K562 (cell line): ENCODE measurements at regions not wholly inside any gene's neighbourhood (a gene's known extent, or its start where the extent isn't known, plus 50 kb on each side); places are given as distances from the start of the nearest gene placed in this dataset.

Experiments used
- ATAC-seq: fragments of 200-7000 bp; cut with Tn5 transposase; 3 replicates; pipeline ENCODE4 v1.9.1; 2020; ENCODE audit warnings: moderate library complexity
- BruUV-seq: library from RNA; stranded (reverse); fragments of 400-500 nt; replicated peaks from 2 replicates; lab custom pipeline; 2021; lab: Mats Ljungman, UMichigan
- CTCF ChIA-PET: fragments of 300-600 bp; formaldehyde crosslinking; extraction: SDS; loops from one replicate; lab custom pipeline; 2021; ENCODE audit warnings: low intra/inter-chr PET ratio; lab: Yijun Ruan, JAX
- POLR2A ChIA-PET: fragments of 300-600, 350-650 bp; sonication (Branson Sonifier 250); formaldehyde crosslinking; extraction: SDS; loops from one replicate; lab custom pipeline; 2021; ENCODE audit warnings: antibody characterized with exemption, inconsistent platforms; lab: Yijun Ruan, JAX
- DNase-seq, 4 experiments: peaks; one replicate each; pipeline versions ENCODE4 v3.0.0 to v3.0.0-alpha.2; 2011 to 2018; ENCODE audit warnings: low spot score in 3 of 4, mixed read lengths in 3 of 4; ENCODE audit errors: extremely low read depth in 1 of 4
- FAIRE-seq: peaks from 2 replicates; lab custom pipeline; 2011; peaks lifted over from hg19 to GRCh38; lab: Jason Lieb, UNC
- H2AFZ ChIP-seq: 2 replicates; pipeline ENCODE4 v1.6.0; 2011; ENCODE audit warnings: low read depth, low read length, control low read depth, inconsistent platforms
- H3K27ac ChIP-seq: fragments of 200-600 bp; 3 replicates; pipeline ENCODE4 v1.8.0; 2011; ENCODE audit warnings: low read depth, mild to moderate bottlenecking, control low read depth, inconsistent platforms, low read length, moderate library complexity, mixed read lengths; ENCODE audit errors: extremely low read depth
- H3K27me3 ChIP-seq, 2 experiments: fragments of 300-600 bp in 1 of 2; 2 replicates in 1 of 2; 3 replicates in 1 of 2; pipeline versions ENCODE4 v1.6.0 to v1.8.0; 2011; ENCODE audit warnings: inconsistent platforms in 2 of 2, low read length in 2 of 2, mild to moderate bottlenecking in 1 of 2, mixed read lengths in 1 of 2, moderate library complexity in 1 of 2; ENCODE audit not compliant: control insufficient read depth in 2 of 2, insufficient read depth in 2 of 2
- H3K36me3 ChIP-seq: fragments of 300-600 bp; 3 replicates; pipeline ENCODE4 v1.8.0; 2011; ENCODE audit warnings: mild to moderate bottlenecking, low read length, inconsistent platforms; ENCODE audit not compliant: control insufficient read depth, insufficient read depth
- H3K4me1 ChIP-seq, 2 experiments: fragments of 200-600 bp in 1 of 2; replicated peaks in 1 of 2; 2 replicates in 1 of 2; 3 replicates in 1 of 2; pipeline versions ENCODE4 v1.5.1 to v1.8.0; 2011; ENCODE audit warnings: inconsistent platforms in 2 of 2, low read length in 2 of 2, mild to moderate bottlenecking in 1 of 2, mixed read lengths in 1 of 2, moderate library complexity in 1 of 2; ENCODE audit not compliant: control insufficient read depth in 2 of 2, insufficient read depth in 2 of 2
- H3K4me2 ChIP-seq: 2 replicates; pipeline ENCODE4 v1.6.1; 2011; ENCODE audit warnings: low read length, control low read depth, inconsistent platforms, mixed read lengths; ENCODE audit not compliant: insufficient read depth
- H3K4me3 ChIP-seq: fragments of 200-600 bp; sonication (generic), shearing (Covaris generic); 2 replicates; pipeline ENCODE4 v1.5.1; 2016; ENCODE audit warnings: control low read depth, inconsistent platforms
- H3K79me2 ChIP-seq: fragments of 200-600 bp; 3 replicates; pipeline ENCODE4 v1.8.0; 2011; ENCODE audit warnings: low read length, inconsistent platforms; ENCODE audit not compliant: control insufficient read depth, insufficient read depth
- H3K9ac ChIP-seq, 2 experiments: 2 replicates each; pipeline versions ENCODE4 v1.6.0 to v1.6.1; 2011; ENCODE audit warnings: low read depth in 2 of 2, low read length in 2 of 2, control low read depth in 1 of 2, inconsistent platforms in 1 of 2, mild to moderate bottlenecking in 1 of 2, mixed read lengths in 1 of 2; ENCODE audit not compliant: insufficient read depth in 1 of 2
- H3K9me1 ChIP-seq: one replicate; pipeline ENCODE4 v1.6.0; 2011; ENCODE audit warnings: inconsistent platforms, mild to moderate bottlenecking, low read length, moderate library complexity; ENCODE audit not compliant: control insufficient read depth, insufficient read depth
- H3K9me3 ChIP-seq: replicated peaks from 2 replicates; pipeline ENCODE4 v1.5.1; 2011; ENCODE audit warnings: low read depth, low read length, inconsistent platforms; ENCODE audit not compliant: control insufficient read depth, insufficient read depth
- H4K20me1 ChIP-seq: replicated peaks from 2 replicates; pipeline ENCODE4 v1.6.1; 2011; ENCODE audit warnings: low read length, inconsistent platforms, mixed read lengths; ENCODE audit not compliant: control insufficient read depth, insufficient read depth
- KDM5B ChIP-seq: fragments of 200-600 bp; sonication (generic); IDR thresholded peaks from 2 replicates; pipeline ENCODE4 v1.6.1; 2012; ENCODE audit warnings: low read depth, mild to moderate bottlenecking, moderate library complexity, low read length, control low read depth, inconsistent platforms; ENCODE audit not compliant: insufficient replicate concordance
- KLF10 ChIP-seq: fragments of 250-450 bp; sonication (Bioruptor Pico); IDR thresholded peaks from 2 replicates; pipeline ENCODE4 v1.6.1; 2021; ENCODE audit warnings: matching md5 sums
- L3MBTL2 ChIP-seq: fragments of 450-650 bp; IDR thresholded peaks from 2 replicates; pipeline ENCODE4 v1.6.1; 2016; ENCODE audit warnings: mild to moderate bottlenecking, moderate library complexity
- LEF1 ChIP-seq: fragments of 450-650 bp; IDR thresholded peaks from 2 replicates; pipeline ENCODE4 v1.6.1; 2016; ENCODE audit warnings: mild to moderate bottlenecking
- PHF21A ChIP-seq: fragments of 450-650 bp; IDR thresholded peaks from 2 replicates; pipeline ENCODE4 v1.6.1; 2017; ENCODE audit warnings: low read depth, borderline replicate concordance
- POLR3G ChIP-seq: IDR thresholded peaks from 2 replicates; pipeline ENCODE4 v1.6.1; 2011; ENCODE audit not compliant: insufficient read length, insufficient replicate concordance; ENCODE audit errors: extremely low read depth
- ZFP30 ChIP-seq: fragments of 250-450 bp; sonication (Bioruptor Pico); IDR thresholded peaks from 2 replicates; pipeline ENCODE4 v1.8.0; 2022; ENCODE audit warnings: moderate library complexity, mild to moderate bottlenecking, inconsistent platforms, borderline replicate concordance
- ZNF347 ChIP-seq: fragments of 450-650 bp; formaldehyde crosslinking; IDR thresholded peaks from 2 replicates; pipeline ENCODE4 v1.4.0; 2020; ENCODE audit warnings: low read depth, mild to moderate bottlenecking, moderate library complexity
- ZNF41 ChIP-seq: fragments of 250-450 bp; sonication (Bioruptor Pico); conservative IDR thresholded peaks from 2 replicates; pipeline ENCODE4 v1.4.0; 2020; ENCODE audit warnings: mild to moderate bottlenecking
- ZNF780A ChIP-seq: fragments of 250-450 bp; sonication (Bioruptor Pico); IDR thresholded peaks from 2 replicates; pipeline ENCODE4 v1.5.0; 2021; ENCODE audit warnings: mild to moderate bottlenecking
- ZNF79 ChIP-seq: fragments of 250-450 bp; sonication (Bioruptor Pico); IDR thresholded peaks from 2 replicates; pipeline ENCODE4 v1.4.0; 2020; ENCODE audit warnings: low read depth, mild to moderate bottlenecking, moderate library complexity
- WGBS: fragments of 100-300 bp; shearing (Covaris generic); methylation state at CpG from one replicate; pipeline ENCODE4 v1.1.6; 2016; ENCODE audit warnings: low coverage, mixed read lengths; ENCODE audit not compliant: insufficient coverage; ENCODE audit errors: missing lambda C conversion rate; 5-methylcytosine and 5-hydroxymethylcytosine counted together
- in situ Hi-C: fragments of 300-500 bp; cut with MboI; formaldehyde crosslinking; loops from 4 replicates; pipeline ENCODE4 v1.15.0; 2018; ENCODE audit warnings: inconsistent platforms, mixed read lengths
- intact Hi-C: fragments of 100-400 bp; cut with micrococcal nuclease; formaldehyde crosslinking; loops from 2 replicates; pipeline ENCODE4 v1.14.2; 2022
- TF ChIP-seq, protein P1 (sequence below): fragments of 250-450 bp; sonication (Bioruptor Pico); IDR thresholded peaks from 2 replicates; pipeline ENCODE4 v1.8.0; 2021; ENCODE audit warnings: moderate library complexity, mild to moderate bottlenecking, inconsistent platforms
- TF ChIP-seq, protein P2 (sequence below): fragments of 250-450 bp; sonication (Bioruptor Pico); IDR thresholded peaks from 2 replicates; pipeline ENCODE4 v1.8.0; 2022; ENCODE audit warnings: inconsistent platforms, mild to moderate bottlenecking, moderate library complexity, borderline replicate concordance
- TF ChIP-seq, protein P3 (sequence below): sonication (generic); formaldehyde crosslinking; IDR thresholded peaks from 2 replicates; pipeline ENCODE4 v1.8.1; 2023; ENCODE audit warnings: mild to moderate bottlenecking, missing genetic modification reagents
- TF ChIP-seq, protein P4 (sequence below): fragments of 450-650 bp; IDR thresholded peaks from 2 replicates; pipeline ENCODE4 v1.6.1; 2014; ENCODE audit warnings: low read depth, mild to moderate bottlenecking, moderate library complexity, borderline replicate concordance

DNA sequence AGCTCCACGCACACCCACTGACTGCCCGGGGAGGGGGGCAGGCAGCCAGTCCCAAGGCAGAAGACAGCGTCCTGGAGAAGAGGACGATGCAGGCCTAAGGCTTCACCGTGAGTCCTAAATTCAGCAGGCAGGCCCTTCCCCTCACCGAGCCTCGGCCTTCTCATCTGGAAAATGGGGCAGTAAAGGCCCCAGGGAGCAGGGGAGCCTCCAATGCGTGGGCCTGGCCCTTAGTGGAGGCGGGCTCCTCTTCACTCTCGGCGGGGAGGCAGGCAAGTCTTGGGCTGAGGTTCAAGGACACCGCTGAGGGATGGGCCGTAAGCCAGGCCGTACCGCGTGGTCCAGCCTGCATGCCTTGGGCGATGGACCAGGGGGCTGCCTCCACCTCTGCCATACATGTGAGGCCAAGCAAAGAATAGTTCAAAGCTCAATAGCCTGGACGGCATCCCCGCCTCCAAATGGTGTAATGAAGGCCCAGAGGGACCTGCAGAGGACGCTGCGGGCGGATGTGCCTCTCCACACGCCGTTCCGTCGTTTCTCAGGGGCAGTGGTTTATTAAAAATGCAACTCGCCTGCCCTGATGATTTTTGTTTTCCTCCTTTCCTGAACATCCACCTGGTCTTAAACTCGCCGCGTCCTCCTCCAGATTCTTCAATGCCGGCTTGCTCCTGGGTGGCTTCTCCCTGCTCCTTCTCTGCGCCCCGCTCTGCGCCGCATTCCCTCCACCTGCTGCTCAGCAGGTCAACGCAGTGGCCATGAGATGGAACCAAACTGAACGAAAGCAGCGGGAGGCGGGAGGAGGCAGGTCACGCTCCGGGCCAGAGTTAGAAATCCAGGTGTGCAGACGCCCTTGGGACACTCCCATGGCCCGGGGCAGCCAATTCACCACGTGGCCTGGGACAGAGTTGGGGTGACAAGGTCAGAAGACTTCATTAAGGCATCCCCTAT lies 627.8 kb downstream of the TBC1D22A start:
- H3K9me3 ChIP-seq, result no peaks in the 10 kb centered on the region
- ChIA-PET POLR2A (no interaction called here), CTCF (no interaction called here)
- H3K79me2 ChIP-seq, result no peaks in the 10 kb centered on the region
- in situ Hi-C loops, result no loop called here
- no peak overlapping the region for H3K4me3 ChIP-seq
- no peak overlapping the region for H3K4me2 ChIP-seq
- no peaks in the 10 kb centered on the region for H3K4me1 ChIP-seq
- peaks cover 0 to 15% of the 10 kb centered on the region in 2 experiments; a peak in 1 of 5 replicates for H3K27me3 ChIP-seq
- no peak for ATAC-seq
- WGBS, result 9% methylated on average over 40 of the region's 44 CpGs
- DNase-seq, result no peak
- FAIRE-seq, result no peak
- intact Hi-C loops, result no loop called here
- no peak overlapping the region for H2AFZ ChIP-seq
- H3K9me1 ChIP-seq, result no peaks in the 10 kb centered on the region
- no peaks in the 10 kb centered on the region for H3K36me3 ChIP-seq
- no peak overlapping the region for H3K9ac ChIP-seq
- H3K27ac ChIP-seq, result no peak overlapping the region
- no TSS peak for BruUV-seq
- H4K20me1 ChIP-seq, result 0 out of 2 replicates have a peak, but pooled peaks cover 3% of the 10 kb centered on the region
- TF ChIP-seq, protein P1, sequence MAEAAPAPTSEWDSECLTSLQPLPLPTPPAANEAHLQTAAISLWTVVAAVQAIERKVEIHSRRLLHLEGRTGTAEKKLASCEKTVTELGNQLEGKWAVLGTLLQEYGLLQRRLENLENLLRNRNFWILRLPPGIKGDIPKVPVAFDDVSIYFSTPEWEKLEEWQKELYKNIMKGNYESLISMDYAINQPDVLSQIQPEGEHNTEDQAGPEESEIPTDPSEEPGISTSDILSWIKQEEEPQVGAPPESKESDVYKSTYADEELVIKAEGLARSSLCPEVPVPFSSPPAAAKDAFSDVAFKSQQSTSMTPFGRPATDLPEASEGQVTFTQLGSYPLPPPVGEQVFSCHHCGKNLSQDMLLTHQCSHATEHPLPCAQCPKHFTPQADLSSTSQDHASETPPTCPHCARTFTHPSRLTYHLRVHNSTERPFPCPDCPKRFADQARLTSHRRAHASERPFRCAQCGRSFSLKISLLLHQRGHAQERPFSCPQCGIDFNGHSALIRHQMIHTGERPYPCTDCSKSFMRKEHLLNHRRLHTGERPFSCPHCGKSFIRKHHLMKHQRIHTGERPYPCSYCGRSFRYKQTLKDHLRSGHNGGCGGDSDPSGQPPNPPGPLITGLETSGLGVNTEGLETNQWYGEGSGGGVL (CRISPR knock-in tag), result no peak
- TF ChIP-seq ZNF347 (CRISPR knock-in tag) (no peak), KDM5B (no peak), PHF21A (no peak), L3MBTL2 (no peak), KLF10 (no peak), ZFP30 (no peak), ZNF41 (no peak), POLR3G (no peak), ZNF780A (CRISPR knock-in tag) (no peak), ZNF79 (CRISPR knock-in tag) (no peak), LEF1 (no peak)
- TF ChIP-seq, protein P2, sequence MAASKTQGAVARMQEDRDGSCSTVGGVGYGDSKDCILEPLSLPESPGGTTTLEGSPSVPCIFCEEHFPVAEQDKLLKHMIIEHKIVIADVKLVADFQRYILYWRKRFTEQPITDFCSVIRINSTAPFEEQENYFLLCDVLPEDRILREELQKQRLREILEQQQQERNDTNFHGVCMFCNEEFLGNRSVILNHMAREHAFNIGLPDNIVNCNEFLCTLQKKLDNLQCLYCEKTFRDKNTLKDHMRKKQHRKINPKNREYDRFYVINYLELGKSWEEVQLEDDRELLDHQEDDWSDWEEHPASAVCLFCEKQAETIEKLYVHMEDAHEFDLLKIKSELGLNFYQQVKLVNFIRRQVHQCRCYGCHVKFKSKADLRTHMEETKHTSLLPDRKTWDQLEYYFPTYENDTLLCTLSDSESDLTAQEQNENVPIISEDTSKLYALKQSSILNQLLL, result no peak
- TF ChIP-seq, protein P3, sequence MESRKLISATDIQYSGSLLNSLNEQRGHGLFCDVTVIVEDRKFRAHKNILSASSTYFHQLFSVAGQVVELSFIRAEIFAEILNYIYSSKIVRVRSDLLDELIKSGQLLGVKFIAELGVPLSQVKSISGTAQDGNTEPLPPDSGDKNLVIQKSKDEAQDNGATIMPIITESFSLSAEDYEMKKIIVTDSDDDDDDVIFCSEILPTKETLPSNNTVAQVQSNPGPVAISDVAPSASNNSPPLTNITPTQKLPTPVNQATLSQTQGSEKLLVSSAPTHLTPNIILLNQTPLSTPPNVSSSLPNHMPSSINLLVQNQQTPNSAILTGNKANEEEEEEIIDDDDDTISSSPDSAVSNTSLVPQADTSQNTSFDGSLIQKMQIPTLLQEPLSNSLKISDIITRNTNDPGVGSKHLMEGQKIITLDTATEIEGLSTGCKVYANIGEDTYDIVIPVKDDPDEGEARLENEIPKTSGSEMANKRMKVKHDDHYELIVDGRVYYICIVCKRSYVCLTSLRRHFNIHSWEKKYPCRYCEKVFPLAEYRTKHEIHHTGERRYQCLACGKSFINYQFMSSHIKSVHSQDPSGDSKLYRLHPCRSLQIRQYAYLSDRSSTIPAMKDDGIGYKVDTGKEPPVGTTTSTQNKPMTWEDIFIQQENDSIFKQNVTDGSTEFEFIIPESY, result no peak
- TF ChIP-seq, protein P4, sequence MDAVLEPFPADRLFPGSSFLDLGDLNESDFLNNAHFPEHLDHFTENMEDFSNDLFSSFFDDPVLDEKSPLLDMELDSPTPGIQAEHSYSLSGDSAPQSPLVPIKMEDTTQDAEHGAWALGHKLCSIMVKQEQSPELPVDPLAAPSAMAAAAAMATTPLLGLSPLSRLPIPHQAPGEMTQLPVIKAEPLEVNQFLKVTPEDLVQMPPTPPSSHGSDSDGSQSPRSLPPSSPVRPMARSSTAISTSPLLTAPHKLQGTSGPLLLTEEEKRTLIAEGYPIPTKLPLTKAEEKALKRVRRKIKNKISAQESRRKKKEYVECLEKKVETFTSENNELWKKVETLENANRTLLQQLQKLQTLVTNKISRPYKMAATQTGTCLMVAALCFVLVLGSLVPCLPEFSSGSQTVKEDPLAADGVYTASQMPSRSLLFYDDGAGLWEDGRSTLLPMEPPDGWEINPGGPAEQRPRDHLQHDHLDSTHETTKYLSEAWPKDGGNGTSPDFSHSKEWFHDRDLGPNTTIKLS, result no peak
